C4-2B (cell line): ENCODE measurements at regions not wholly inside any gene's neighbourhood (a gene's known extent, or its start where the extent isn't known, plus 50 kb on each side); places are given as distances from the start of the nearest gene placed in this dataset.

Source experiments
- CTCF ChIP-seq: fragments of 450-650 bp; conservative IDR thresholded peaks from 2 replicates; pipeline ENCODE4 v1.5.1; 2017; ENCODE audit warnings: mild to moderate bottlenecking
- ZFX ChIP-seq: fragments of 450-650 bp; IDR thresholded peaks from 2 replicates; pipeline ENCODE4 v1.6.1; 2017

- no peak for TF ChIP-seq CTCF
- TF ChIP-seq ZFX: no peak
These were observed 565.5 kb upstream of the IGFBP3 start for GRCh38 chr7:46486256-46487206.
